RCC 7860 (cell line): ENCODE measurements at regions not wholly inside any gene's neighbourhood (a gene's known extent, or its start where the extent isn't known, plus 50 kb on each side); places are given as distances from the start of the nearest gene placed in this dataset.

Experiments used
- DNase-seq: peaks from one replicate; pipeline ENCODE4 v3.0.0-alpha.2; 2015; ENCODE audit warnings: low spot score
- FAIRE-seq: peaks from 2 replicates; lab custom pipeline; 2012; peaks lifted over from hg19 to GRCh38; lab: Jason Lieb, UNC

DNA sequence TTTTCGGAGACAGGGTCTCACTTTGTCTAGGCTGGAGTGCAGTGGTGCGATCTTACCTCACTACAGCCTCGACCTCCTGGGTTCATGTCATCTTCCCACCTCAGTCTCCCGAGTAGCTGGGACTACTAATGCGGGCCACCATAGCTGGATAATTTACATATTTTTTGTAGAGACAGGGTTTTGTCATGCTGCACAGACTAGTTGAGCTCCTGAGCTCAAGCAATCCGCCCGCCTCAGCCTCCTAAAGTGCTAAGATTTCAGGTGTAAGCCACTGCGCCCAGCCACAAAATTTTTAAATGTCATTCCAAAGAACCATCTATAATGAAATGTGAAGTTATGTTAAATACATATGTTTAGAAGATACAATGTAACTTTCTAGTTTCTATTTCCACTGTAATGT lies 4747.7 kb upstream of the OR11H1 start:
- peak; percentile 14 for DNase-seq
- FAIRE-seq, result no peak

DNA sequence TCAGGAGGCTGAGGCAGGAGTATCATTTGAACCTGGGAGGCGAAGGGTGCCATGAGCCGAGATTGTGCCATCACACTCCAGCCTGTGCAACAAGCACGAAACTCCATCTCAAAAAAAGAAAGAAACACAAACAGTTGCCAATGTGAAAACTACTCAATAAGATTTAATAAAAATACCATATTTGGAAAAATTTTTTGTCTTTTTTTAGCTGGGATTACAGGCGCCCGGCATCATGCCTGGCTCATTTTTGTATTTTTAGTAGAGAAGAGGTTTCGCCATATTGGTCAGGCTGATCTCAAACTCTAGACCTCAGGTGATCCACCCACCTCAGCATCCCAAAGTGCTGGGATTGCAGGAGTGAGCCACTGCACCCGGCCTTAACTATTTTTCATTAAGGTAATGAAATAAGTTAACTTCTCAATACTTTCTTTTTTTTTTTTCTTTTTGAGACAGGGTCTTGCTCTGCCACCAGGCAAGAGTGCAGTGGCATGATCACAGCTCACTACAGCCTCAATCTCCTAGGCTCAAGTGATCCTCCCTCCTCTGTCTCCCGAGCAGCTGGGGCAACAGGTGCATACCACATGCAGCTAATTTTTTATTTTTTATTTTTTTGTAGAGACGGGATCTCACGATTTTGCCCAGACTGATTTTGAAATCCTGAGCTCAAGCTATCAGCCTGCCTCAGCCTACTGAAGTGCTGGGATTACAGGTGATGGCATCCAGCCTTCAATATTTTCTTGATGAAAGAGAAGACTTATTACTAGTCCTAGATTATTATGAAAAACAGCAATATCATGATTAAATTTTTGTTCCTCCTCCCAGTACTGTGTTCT lies 4746.2 kb upstream of the OR11H1 start:
- FAIRE-seq (no peak), DNase-seq (no peak)
